ENCODE measurements at regions not wholly inside any gene's neighbourhood (a gene's known extent, or its start where the extent isn't known, plus 50 kb on each side); places are given as distances from the start of the nearest gene placed in this dataset.
"Not testable (repeated sequence)": the region's sequence is repeated elsewhere in the genome, so short reads cannot be mapped to it uniquely, and the experiment has no call there.

- H3K9me3 ChIP-seq, result no peaks in the 10 kb centered on the region
- H3K27ac ChIP-seq, result no peak overlapping the region
- H3K4me3 ChIP-seq, result no peak overlapping the region
- no peaks in the 10 kb centered on the region for H3K36me3 ChIP-seq (ENCODE audit: low read depth, missing control alignments)
- no peak for DNase-seq
- intact Hi-C loops (cut with DNase I; ENCODE audit: low total_unique reads), result no loop called here
- H3K27me3 ChIP-seq, result no peaks in the 10 kb centered on the region
- WGBS, 2 donors, result 66 to 72% methylated on average over 3 of the region's 3 CpGs
- TF ChIP-seq POLR2A (IDR thresholded peaks at IDR 0.05) (no peak), CTCF (IDR thresholded peaks at IDR 0.05) (no peak)
- no peaks in the 10 kb centered on the region for H3K4me1 ChIP-seq
Observed at GRCh38 chrX:131862321-131862720, 160.8 kb upstream of the STK26 start.

- intact Hi-C loops (cut with DNase I; ENCODE audit: low total_unique reads), result no loop called here
- H3K9me3 ChIP-seq, result no peaks in the 10 kb centered on the region
Observed at GRCh38 chrX:131869182-131869581, 153.9 kb upstream of the STK26 start.

GRCh38 chrX:131874300-131874699 lies 148.8 kb upstream of the STK26 start:
- Histone ChIP-seq H3K4me1 (no peaks in the 10 kb centered on the region), H3K27me3 (no peaks in the 10 kb centered on the region), H3K9me3 (no peaks in the 10 kb centered on the region), H3K36me3 (ENCODE audit: low read depth, missing control alignments) (no peaks in the 10 kb centered on the region), H3K4me3 (no peak overlapping the region), H3K27ac (no peak overlapping the region)
- WGBS, 2 donors, result 82 to 84% methylated on average over 3 of the region's 3 CpGs
- TF ChIP-seq CTCF (IDR thresholded peaks at IDR 0.05), result no peak
- no peak for TF ChIP-seq POLR2A (IDR thresholded peaks at IDR 0.05)
- DNase-seq, result no peak
- intact Hi-C loops (cut with DNase I; ENCODE audit: low total_unique reads), result no loop called here

More at GRCh38 chrX:131869182-131869581, 153.9 kb upstream of the STK26 start:
- Histone ChIP-seq H3K27me3 (no peaks in the 10 kb centered on the region), H3K36me3 (ENCODE audit: low read depth, missing control alignments) (no peaks in the 10 kb centered on the region), H3K4me3 (no peak overlapping the region), H3K4me1 (no peaks in the 10 kb centered on the region), H3K27ac (no peak overlapping the region)
- no peak for TF ChIP-seq CTCF (IDR thresholded peaks at IDR 0.05)
- TF ChIP-seq POLR2A (IDR thresholded peaks at IDR 0.05), result no peak
- no peak for DNase-seq

- DNase-seq; H3K27ac ChIP-seq; H3K36me3 ChIP-seq (ENCODE audit: low read depth, missing control alignments); H3K9me3 ChIP-seq; H3K27me3 ChIP-seq; H3K4me3 ChIP-seq; intact Hi-C loops (cut with DNase I; ENCODE audit: low total_unique reads); H3K4me1 ChIP-seq: not testable (repeated sequence)
- 100% methylated on average over 1 of the region's 1 CpG; no CpG with 5 or more reads in 1 of the 2 donors for WGBS, 2 donors
Observed at GRCh38 chrX:131875827-131876226, 147.3 kb upstream of the STK26 start.

- 63 to 75% methylated on average over 5 of the region's 5 CpGs for WGBS, 2 donors
- no peak overlapping the region for H3K4me3 ChIP-seq
- H3K36me3 ChIP-seq (ENCODE audit: low read depth, missing control alignments), result no peaks in the 10 kb centered on the region
- H3K27ac ChIP-seq, result no peak overlapping the region
- H3K4me1 ChIP-seq, result no peaks in the 10 kb centered on the region
- TF ChIP-seq CTCF (IDR thresholded peaks at IDR 0.05) (no peak), POLR2A (IDR thresholded peaks at IDR 0.05) (no peak)
- no peak for DNase-seq
- no peaks in the 10 kb centered on the region for H3K9me3 ChIP-seq
- intact Hi-C loops (cut with DNase I; ENCODE audit: low total_unique reads), result no loop called here
- H3K27me3 ChIP-seq, result no peaks in the 10 kb centered on the region
Observed at GRCh38 chrX:131881194-131881593, 141.9 kb upstream of the STK26 start.

- H3K36me3 ChIP-seq (ENCODE audit: low read depth, missing control alignments); H3K4me1 ChIP-seq; H3K27ac ChIP-seq; DNase-seq; H3K27me3 ChIP-seq; H3K4me3 ChIP-seq; H3K9me3 ChIP-seq; intact Hi-C loops (cut with DNase I; ENCODE audit: low total_unique reads): not testable (repeated sequence)
- 100% methylated on average over 1 of the region's 1 CpG for WGBS, 2 donors
Observed at GRCh38 chrX:131885042-131885441, 138.1 kb upstream of the STK26 start.

- whole genome bisulfite sequencing, 2 donors, result 94 to 97% methylated on average over 3 of the region's 3 CpGs
- H3K4me3 ChIP-seq; H3K27ac ChIP-seq; H3K36me3 ChIP-seq (ENCODE audit: low read depth, missing control alignments); H3K9me3 ChIP-seq; H3K27me3 ChIP-seq; DNase-seq; H3K4me1 ChIP-seq; intact Hi-C loops (cut with DNase I; ENCODE audit: low total_unique reads): not testable (repeated sequence)
Observed at GRCh38 chrX:131893857-131894256, 129.2 kb upstream of the STK26 start.
